PC-3 (cell line): ENCODE measurements at regions not wholly inside any gene's neighbourhood (a gene's known extent, or its start where the extent isn't known, plus 50 kb on each side); places are given as distances from the start of the nearest gene placed in this dataset.
A peak's percentile ranks its signal among the peaks of the same experiment; 100 is the strongest.

Experiments
- ATAC-seq: fragments of 200-7000 bp; cut with Tn5 transposase; 2 replicates; pipeline ENCODE4 v1.9.1; 2020; ENCODE audit warnings: mild to moderate bottlenecking, moderate library complexity
- BruUV-seq: library from RNA; stranded (reverse); fragments of 400-500 nt; replicated peaks from 2 replicates; lab custom pipeline; 2021; lab: Mats Ljungman, UMichigan
- CTCF ChIA-PET: fragments of 300-600 bp; sonication (Branson Sonifier 250); formaldehyde crosslinking; loops from one replicate; lab custom pipeline; 2022; ENCODE audit warnings: antibody characterized with exemption; lab: Charles Lee
- POLR2A ChIA-PET: fragments of 300-600 bp; sonication (Branson Sonifier 250); formaldehyde crosslinking; loops from one replicate; lab custom pipeline; 2022; ENCODE audit warnings: antibody characterized with exemption; ENCODE audit not compliant: unreplicated experiment; lab: Charles Lee
- DNase-seq: peaks from one replicate; pipeline ENCODE4 v3.0.0-alpha.2; 2015
- H2AFZ ChIP-seq: fragments of 300-600 bp; sonication (generic); 2 replicates; pipeline ENCODE4 v1.6.0; 2016; ENCODE audit warnings: antibody characterized with exemption, low read length
- H3F3A ChIP-seq: fragments of 300-600 bp; sonication (generic); one replicate; pipeline ENCODE4 v1.6.0; 2017; ENCODE audit warnings: antibody characterized with exemption, low read length, control low read depth, mild to moderate bottlenecking; ENCODE audit not compliant: unreplicated experiment
- H3K27ac ChIP-seq: fragments of 300-600 bp; sonication (generic); 2 replicates; pipeline ENCODE4 v1.5.1; 2016; ENCODE audit warnings: mild to moderate bottlenecking, low read length
- H3K27me3 ChIP-seq: fragments of 300-600 bp; sonication (generic); 2 replicates; pipeline ENCODE4 v1.6.1; 2016; ENCODE audit warnings: low read length, mixed read lengths
- H3K36me3 ChIP-seq: fragments of 300-600 bp; sonication (generic); 2 replicates; pipeline ENCODE4 v1.6.1; 2016; ENCODE audit warnings: low read depth, mixed run types, low read length, mixed read lengths
- H3K4me1 ChIP-seq: fragments of 300-600 bp; sonication (generic); 2 replicates; pipeline ENCODE4 v1.5.1; 2016; ENCODE audit warnings: low read length; ENCODE audit not compliant: insufficient read depth
- H3K4me2 ChIP-seq: fragments of 300-600 bp; sonication (generic); 2 replicates; pipeline ENCODE4 v1.6.0; 2016; ENCODE audit warnings: low read length
- H3K4me3 ChIP-seq: fragments of 300-600 bp; sonication (generic); 2 replicates; pipeline ENCODE4 v1.5.1; 2016; ENCODE audit warnings: mild to moderate bottlenecking, low read length, mixed read lengths
- H3K79me2 ChIP-seq: fragments of 300-600 bp; sonication (generic); 2 replicates; pipeline ENCODE4 v1.6.1; 2017; ENCODE audit warnings: low read length, mixed read lengths
- H3K9ac ChIP-seq: fragments of 300-600 bp; sonication (generic); 2 replicates; pipeline ENCODE4 v1.6.0; 2016; ENCODE audit warnings: mild to moderate bottlenecking, low read length
- H3K9me2 ChIP-seq: fragments of 300-600 bp; sonication (generic); replicated peaks from 2 replicates; pipeline ENCODE4 v1.6.1; 2016; ENCODE audit warnings: mixed run types, low read length, mixed read lengths
- H3K9me3 ChIP-seq: fragments of 300-600 bp; sonication (generic); 2 replicates; pipeline ENCODE4 v1.6.1; 2016; ENCODE audit warnings: low read length, mixed read lengths
- H4K20me1 ChIP-seq: fragments of 300-600 bp; sonication (generic); 2 replicates; pipeline ENCODE4 v1.6.1; 2016; ENCODE audit warnings: low read length, mixed read lengths
- CTCF ChIP-seq: fragments of 300-600 bp; sonication (generic); conservative IDR thresholded peaks from 2 replicates; pipeline ENCODE4 v1.5.1; 2017; ENCODE audit warnings: antibody characterized with exemption, low read depth, mild to moderate bottlenecking, low read length
- EZH2 ChIP-seq: fragments of 300-600 bp; sonication (generic); IDR thresholded peaks from one replicate; pipeline ENCODE4 v1.6.1; 2017; ENCODE audit warnings: antibody characterized with exemption, mild to moderate bottlenecking, low read length; ENCODE audit not compliant: unreplicated experiment
- EZH2phosphoT487 ChIP-seq: fragments of 300-600 bp; sonication (generic); IDR thresholded peaks from 2 replicates; pipeline ENCODE4 v1.6.1; 2018; ENCODE audit warnings: mild to moderate bottlenecking, antibody characterized with exemption, low read length, borderline replicate concordance
- intact Hi-C: fragments of 100-400 bp; cut with micrococcal nuclease; formaldehyde crosslinking; loops from 2 replicates; pipeline ENCODE4 v1.9.0; 2023

GRCh38 chrX:110442635-110443034 is 84.0 kb downstream of the RTL9 start:
- no TSS peak for BruUV-seq
- POLR2A ChIA-PET = no interaction called here
- DNase-seq = peak; percentile 55

GRCh38 chrX:110444996-110445395 is 86.3 kb downstream of the RTL9 start:
- ATAC-seq (peak; percentile 72), DNase-seq (peak; percentile 10)
- intact Hi-C loops = no loop called here
- H3K9me2 ChIP-seq = no peaks in the 10 kb centered on the region
- H3K36me3 ChIP-seq = no peaks in the 10 kb centered on the region
- no peak overlapping the region for H3K9ac ChIP-seq
- no peaks in the 10 kb centered on the region for H3K79me2 ChIP-seq
- H3K4me3 ChIP-seq = no peak overlapping the region
- H3F3A ChIP-seq = no peaks in the 10 kb centered on the region
- no peaks in the 10 kb centered on the region for H3K9me3 ChIP-seq
- no peak overlapping the region for H2AFZ ChIP-seq
- H3K4me1 ChIP-seq = no peaks in the 10 kb centered on the region
- H4K20me1 ChIP-seq = no peaks in the 10 kb centered on the region
- ChIA-PET CTCF (no interaction called here), POLR2A (no interaction called here)
- no peak overlapping the region for H3K4me2 ChIP-seq
- BruUV-seq = no TSS peak
- no peak for TF ChIP-seq CTCF
- TF ChIP-seq EZH2 = no peak
- no peak for TF ChIP-seq EZH2phosphoT487
- peaks cover 26% of the 10 kb centered on the region for H3K27me3 ChIP-seq
- H3K27ac ChIP-seq = no peak overlapping the region

More at GRCh38 chrX:110442635-110443034, 84.0 kb downstream of the RTL9 start:
- H3K4me2 ChIP-seq = no peak overlapping the region
- no peaks in the 10 kb centered on the region for H3F3A ChIP-seq
- H3K27ac ChIP-seq = no peak overlapping the region
- H3K27me3 ChIP-seq = peaks cover 41% of the 10 kb centered on the region
- peak; percentile 57; the same call in 1 of the 2 replicates for ATAC-seq
- intact Hi-C loops = no loop called here
- no peak overlapping the region for H2AFZ ChIP-seq
- no peak overlapping the region for H3K4me3 ChIP-seq
- no peaks in the 10 kb centered on the region for H3K9me3 ChIP-seq
- H4K20me1 ChIP-seq = no peaks in the 10 kb centered on the region
- no peaks in the 10 kb centered on the region for H3K36me3 ChIP-seq
- no peaks in the 10 kb centered on the region for H3K79me2 ChIP-seq
- H3K4me1 ChIP-seq = no peaks in the 10 kb centered on the region
- no peak for TF ChIP-seq EZH2
- TF ChIP-seq CTCF = peak; percentile 54
- H3K9me2 ChIP-seq = no peaks in the 10 kb centered on the region
- H3K9ac ChIP-seq = no peak overlapping the region
- CTCF ChIA-PET = no interaction called here

GRCh38 chrX:110448459-110448858 is 89.8 kb downstream of the RTL9 start:
- H3K4me3 ChIP-seq = no peak overlapping the region
- TF ChIP-seq CTCF (no peak), EZH2 (no peak), EZH2phosphoT487 (no peak)
- H4K20me1 ChIP-seq = no peaks in the 10 kb centered on the region
- no peaks in the 10 kb centered on the region for H3F3A ChIP-seq
- H3K36me3 ChIP-seq = no peaks in the 10 kb centered on the region
- ATAC-seq (no peak), DNase-seq (no peak)
- H3K27ac ChIP-seq = no peak overlapping the region
- H3K27me3 ChIP-seq = peaks cover 48% of the 10 kb centered on the region
- no peak overlapping the region for H3K4me2 ChIP-seq
- CTCF ChIA-PET = no interaction called here
- no TSS peak for BruUV-seq
- no peaks in the 10 kb centered on the region for H3K79me2 ChIP-seq
- no peak overlapping the region for H3K9ac ChIP-seq
- H2AFZ ChIP-seq = no peak overlapping the region
- no peaks in the 10 kb centered on the region for H3K9me3 ChIP-seq
- POLR2A ChIA-PET = no interaction called here
- H3K4me1 ChIP-seq = no peaks in the 10 kb centered on the region
- intact Hi-C loops = no loop called here
- no peaks in the 10 kb centered on the region for H3K9me2 ChIP-seq
